NCI-H146 treated with DMSO at 0.1 percent for 48 hours (cell line): ENCODE measurements at regions not wholly inside any gene's neighbourhood (a gene's known extent, or its start where the extent isn't known, plus 50 kb on each side); places are given as distances from the start of the nearest gene placed in this dataset.

Experiments used
- DNase-seq: peaks from one replicate; lab custom pipeline; 2025; ENCODE audit not compliant: unreplicated experiment; lab: John Stamatoyannopoulos, UW

DNA sequence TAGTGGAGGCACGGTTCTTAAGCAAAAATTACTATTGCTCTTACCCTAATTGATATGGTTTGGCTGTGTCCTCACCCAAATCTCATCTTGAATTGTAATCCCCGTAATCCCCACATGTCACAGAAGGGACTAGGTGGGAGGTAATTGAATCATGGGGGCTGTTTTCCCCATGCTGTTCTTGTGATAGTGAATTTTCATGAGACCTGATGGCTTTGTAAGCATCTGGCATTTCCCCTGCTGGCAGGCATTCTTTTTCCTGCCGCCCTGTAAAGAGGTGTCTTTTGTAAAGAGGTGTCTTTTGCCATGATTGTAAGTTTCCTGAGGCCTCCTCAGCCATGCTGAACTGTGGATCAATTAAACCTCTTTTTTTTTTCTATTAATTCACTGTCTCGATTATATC lies 1691.8 kb upstream of the SLC39A10 start:
- no peak for DNase-seq

GRCh38 chr2:193963472-193964119 lies 1693.4 kb upstream of the SLC39A10 start:
- no peak for DNase-seq

DNA sequence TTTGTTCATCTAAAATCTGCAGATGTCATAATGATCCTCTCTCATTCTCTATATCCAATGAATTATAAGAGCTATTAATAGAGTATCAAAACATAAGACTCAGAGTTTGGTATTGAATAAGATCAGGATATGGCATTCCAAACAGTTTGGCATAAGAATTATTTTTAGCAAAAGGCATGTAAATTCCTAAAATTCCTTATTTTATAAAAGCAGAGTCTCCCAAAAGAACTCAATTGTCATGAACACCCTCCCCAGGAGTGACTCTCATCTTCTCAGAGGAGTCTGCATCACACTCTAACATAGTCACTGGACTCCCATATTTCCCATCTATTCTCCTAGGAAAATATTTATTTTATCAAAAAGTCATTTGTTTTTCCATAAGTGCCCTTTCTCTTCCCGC lies 1710.2 kb upstream of the SLC39A10 start:
- DNase-seq: no peak

DNA sequence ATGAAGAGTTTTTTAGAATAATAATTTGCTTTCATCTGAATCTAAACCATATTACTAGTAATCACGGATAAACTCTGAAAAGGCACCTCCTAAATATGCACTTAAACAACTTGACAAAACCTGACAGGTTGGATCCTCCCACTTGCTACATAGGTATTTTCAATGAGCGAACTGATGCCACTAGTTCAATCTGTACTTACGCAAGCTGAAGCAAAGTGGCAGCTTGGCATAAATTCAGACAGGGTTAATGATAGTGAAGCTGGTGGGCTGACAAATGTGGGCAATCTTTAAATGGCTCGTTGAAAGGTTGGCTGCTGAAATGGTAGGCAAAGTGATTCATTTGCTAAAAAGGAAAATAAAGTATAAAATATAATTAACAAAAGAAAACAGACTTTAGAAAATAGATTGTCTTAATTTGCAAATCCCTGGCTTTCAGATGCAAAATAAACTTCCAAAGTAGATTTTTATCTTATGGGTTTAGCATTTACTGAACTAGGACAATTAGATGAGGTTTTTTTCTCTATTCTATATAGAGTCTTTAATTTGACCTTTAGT lies 1713.5 kb upstream of the SLC39A10 start:
- no peak for DNase-seq

GRCh38 chr2:193935114-193935513 lies 1721.9 kb upstream of the SLC39A10 start:
- DNase-seq: no peak

GRCh38 chr2:193929131-193929530 lies 1727.9 kb upstream of the SLC39A10 start:
- no peak for DNase-seq

DNA sequence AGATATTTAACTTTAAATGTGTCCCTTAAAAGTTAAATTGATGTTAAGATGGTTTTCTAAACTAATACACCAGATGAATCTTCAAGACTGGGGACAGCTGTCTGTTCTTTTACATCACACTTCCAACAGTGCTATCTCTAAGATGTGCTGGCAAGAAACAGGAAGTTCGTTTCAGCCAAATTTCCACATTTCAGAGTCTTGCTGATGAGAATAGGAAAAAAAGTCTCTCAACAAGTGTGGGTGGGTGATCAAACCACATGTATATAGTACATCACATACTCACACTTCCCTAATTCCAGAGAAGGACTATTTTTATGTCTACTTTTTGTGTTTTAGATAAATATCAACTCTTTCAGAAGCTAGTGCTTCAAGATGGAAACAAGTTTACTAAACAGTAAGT lies 1712.8 kb upstream of the TMEFF2 start:
- no peak for DNase-seq

GRCh38 chr2:193900292-193900691 lies 1705.6 kb upstream of the TMEFF2 start:
- no peak for DNase-seq

DNA sequence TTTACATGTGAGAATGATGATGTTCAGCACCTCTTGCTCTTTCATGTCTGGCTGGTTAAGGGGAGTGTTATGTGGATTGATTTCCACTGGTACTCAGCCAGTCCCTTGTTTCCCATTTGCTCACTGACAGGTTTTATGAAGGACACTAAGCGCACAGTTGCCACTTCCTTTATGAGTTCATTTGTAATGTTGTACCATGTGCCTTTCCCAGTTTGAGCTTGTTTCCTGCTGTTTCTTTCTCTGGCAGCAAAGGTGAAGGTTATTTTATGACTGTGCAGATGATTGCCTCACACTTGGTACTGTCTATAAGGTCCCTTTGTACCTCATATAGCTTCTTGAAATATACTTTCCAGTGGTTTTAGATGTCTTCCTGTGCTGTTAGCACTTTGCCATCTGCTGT lies 1700.5 kb upstream of the TMEFF2 start:
- no peak for DNase-seq

DNA sequence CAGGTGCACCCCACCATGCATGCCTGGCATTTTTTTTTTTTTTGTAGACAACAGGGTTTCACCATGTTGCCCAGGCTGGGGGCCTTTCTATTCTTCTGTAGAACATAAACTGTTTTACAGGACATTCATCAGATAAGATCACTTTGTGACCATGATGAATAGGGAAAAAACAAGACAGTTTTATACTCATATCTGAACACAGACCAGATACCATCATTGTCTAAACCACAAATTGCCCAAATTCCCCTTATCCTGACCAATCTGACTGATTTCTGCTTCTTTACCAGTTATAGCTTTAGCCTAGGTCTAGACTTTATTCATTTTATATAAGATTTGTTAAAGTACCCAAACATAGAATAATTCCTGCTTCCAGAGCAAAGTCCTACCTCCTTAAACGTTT lies 1699.3 kb upstream of the TMEFF2 start:
- no peak for DNase-seq

- DNase-seq: no peak
Measured at GRCh38 chr2:193891023-193891422, 1696.3 kb upstream of the TMEFF2 start.

DNA sequence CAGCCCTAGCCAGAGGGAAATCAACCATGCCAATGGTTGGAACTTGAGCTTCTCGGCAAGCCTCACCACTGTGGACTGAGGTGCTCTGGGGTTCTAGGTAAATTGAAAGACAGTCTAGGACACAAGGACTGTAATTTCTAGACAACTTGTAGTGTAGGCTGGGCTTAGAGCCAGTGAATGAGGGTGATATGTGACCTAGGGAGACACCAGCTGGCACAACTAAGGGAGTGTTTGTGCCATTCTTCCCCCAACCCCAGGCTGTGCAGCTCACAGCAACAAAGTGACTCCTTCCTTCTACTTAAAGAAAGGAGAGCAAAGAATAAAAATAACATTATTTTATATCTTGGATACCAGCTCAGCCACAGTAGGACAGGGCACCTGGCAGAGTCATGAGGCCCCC lies 1690.7 kb upstream of the TMEFF2 start:
- DNase-seq: no peak

- DNase-seq: no peak
Measured at GRCh38 chr2:193883820-193884219, 1689.1 kb upstream of the TMEFF2 start.

DNA sequence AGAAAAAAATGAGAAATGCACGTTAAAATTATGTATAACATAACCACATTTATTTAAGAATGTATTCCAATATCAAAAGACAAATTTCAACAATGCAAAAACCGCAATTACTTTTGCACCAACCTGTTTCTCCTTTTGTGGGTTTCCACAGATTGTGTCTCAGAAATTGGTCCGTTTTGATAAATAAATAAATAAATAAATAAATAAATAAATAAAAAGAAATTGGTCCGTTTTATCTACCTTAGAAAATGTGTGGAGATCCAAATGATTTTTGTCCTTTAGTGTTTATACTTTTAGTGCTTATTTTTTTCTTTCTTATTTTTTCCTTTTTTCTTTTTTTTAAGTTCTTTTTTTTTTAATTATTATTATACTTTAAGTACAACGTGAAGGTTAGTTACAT lies 1682.2 kb upstream of the TMEFF2 start:
- DNase-seq: no peak

DNA sequence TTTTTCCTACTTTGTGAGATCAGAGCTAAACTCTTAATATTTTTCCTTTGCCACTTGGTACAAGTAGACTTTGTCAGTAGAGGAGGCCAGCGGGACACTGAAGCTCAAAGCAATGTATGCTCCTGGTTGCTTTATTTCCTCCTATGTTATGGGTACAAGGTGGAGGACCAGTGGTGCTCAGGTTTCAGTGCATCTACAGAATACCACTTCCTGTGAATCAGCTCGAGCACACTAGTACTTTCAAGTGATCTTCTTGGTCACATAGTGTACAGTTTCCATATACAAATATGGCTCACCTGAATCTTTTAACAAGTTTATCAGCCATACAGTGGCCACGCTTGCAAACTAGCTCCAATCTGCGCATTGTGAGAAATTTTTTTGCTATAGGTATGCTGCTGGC lies 1674.8 kb upstream of the TMEFF2 start:
- no peak for DNase-seq

DNA sequence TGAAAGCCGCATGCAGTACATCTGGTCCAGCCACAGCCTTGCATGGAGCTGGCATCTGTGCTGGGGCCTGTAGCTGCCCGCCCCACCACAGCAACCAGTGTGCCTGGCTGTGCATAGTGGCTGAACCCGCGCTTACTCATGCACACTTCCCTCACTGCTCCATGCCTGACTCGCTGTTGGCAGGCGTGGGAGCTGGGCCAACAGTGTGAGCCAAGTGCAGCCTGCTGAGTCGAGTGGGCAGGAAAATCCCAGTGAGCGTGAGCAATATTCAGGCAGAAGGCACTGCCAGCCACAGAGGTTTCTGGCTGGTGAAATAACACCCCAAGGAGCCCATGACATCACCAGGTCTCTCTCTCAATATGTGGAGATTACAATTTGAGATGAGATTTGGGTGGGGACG lies 1674.1 kb upstream of the TMEFF2 start:
- no peak for DNase-seq

- DNase-seq: no peak
Measured at GRCh38 chr2:193868132-193868531, 1673.4 kb upstream of the TMEFF2 start.

DNA sequence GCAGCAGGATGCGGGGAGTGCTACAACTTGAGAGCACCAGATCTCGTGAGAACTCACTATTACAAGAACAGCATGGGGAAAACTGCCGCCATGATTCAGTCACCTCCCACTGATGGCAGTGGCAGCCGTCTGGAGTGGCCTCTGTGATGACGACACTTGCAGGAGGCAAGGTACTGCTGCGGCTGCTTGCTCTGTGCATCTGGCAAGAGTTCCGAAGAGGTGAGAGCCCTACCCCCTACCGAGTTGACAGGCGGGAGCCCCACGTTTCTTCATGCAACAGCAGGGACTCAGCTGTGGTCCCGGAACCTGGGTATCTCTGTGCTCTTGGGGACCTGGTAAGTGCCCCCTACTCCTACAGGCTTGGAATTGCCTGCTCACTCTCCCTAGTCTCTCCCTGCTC lies 1672.7 kb upstream of the TMEFF2 start:
- DNase-seq: no peak

GRCh38 chr2:193861557-193861956 lies 1666.8 kb upstream of the TMEFF2 start:
- DNase-seq: no peak

GRCh38 chr2:193847991-193848390 lies 1653.3 kb upstream of the TMEFF2 start:
- no peak for DNase-seq

GRCh38 chr2:193847130-193847529 lies 1652.4 kb upstream of the TMEFF2 start:
- no peak for DNase-seq

- no peak for DNase-seq
Measured at GRCh38 chr2:193845604-193846003, 1650.9 kb upstream of the TMEFF2 start.

- no peak for DNase-seq
Measured at GRCh38 chr2:193843675-193844074, 1648.9 kb upstream of the TMEFF2 start.
